Gastrocnemius medialis (tissue), 4 donors: ENCODE measurements at regions not wholly inside any gene's neighbourhood (a gene's known extent, or its start where the extent isn't known, plus 50 kb on each side); places are given as distances from the start of the nearest gene placed in this dataset.

Experiments used
- POLR2A ChIP-seq, 2 donors: fragments of 450-650 bp; IDR thresholded peaks; one replicate each; pipeline ENCODE4 v1.6.1; 2017; ENCODE audit warnings: antibody characterized with exemption in 2 of 2, mild to moderate bottlenecking in 2 of 2, moderate library complexity in 2 of 2
- TF ChIP-seq, protein P1 (sequence below), 5 experiments: fragments of 450-650 bp in 3 of 5; fragments of 200-600 bp in 2 of 5; sonication (generic) in 2 of 5; IDR thresholded peaks in 4 of 5; conservative IDR thresholded peaks in 1 of 5; 1 replicate in 4 of 5; 2 replicates in 1 of 5; pipeline ENCODE4 v1.5.1; 2016 to 2019; ENCODE audit warnings: antibody characterized with exemption in 5 of 5, mild to moderate bottlenecking in 3 of 5, moderate library complexity in 3 of 5

DNA sequence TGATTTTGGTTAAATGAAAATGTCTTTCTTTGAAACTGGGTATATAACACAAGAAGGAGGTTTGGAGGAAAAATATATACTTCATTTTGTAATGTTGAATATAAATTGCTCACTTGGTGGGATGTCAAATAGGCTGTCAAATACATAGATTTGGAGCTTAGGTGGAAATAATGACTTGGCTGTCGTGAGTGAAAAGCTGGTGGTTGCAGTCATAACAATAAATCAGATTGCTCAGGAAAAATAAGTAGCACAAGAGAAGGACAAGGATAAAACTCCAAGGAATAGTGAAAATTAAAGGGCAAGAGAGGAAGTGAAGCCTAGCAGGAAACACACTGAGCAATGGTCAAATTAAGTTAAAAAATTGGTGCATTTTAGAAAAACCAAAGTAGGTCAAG is 253.0 kb upstream of the ANKRD50 start:
- TF ChIP-seq, protein P1, sequence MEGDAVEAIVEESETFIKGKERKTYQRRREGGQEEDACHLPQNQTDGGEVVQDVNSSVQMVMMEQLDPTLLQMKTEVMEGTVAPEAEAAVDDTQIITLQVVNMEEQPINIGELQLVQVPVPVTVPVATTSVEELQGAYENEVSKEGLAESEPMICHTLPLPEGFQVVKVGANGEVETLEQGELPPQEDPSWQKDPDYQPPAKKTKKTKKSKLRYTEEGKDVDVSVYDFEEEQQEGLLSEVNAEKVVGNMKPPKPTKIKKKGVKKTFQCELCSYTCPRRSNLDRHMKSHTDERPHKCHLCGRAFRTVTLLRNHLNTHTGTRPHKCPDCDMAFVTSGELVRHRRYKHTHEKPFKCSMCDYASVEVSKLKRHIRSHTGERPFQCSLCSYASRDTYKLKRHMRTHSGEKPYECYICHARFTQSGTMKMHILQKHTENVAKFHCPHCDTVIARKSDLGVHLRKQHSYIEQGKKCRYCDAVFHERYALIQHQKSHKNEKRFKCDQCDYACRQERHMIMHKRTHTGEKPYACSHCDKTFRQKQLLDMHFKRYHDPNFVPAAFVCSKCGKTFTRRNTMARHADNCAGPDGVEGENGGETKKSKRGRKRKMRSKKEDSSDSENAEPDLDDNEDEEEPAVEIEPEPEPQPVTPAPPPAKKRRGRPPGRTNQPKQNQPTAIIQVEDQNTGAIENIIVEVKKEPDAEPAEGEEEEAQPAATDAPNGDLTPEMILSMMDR (IDR thresholded peaks at IDR 0.05 in 4 of 5, conservative IDR thresholded peaks at IDR 0.05 in 1 of 5): no peak
- TF ChIP-seq POLR2A (IDR thresholded peaks at IDR 0.05): no peak
